Forelimb muscle (tissue), 1 donor: ENCODE measurements at regions not wholly inside any gene's neighbourhood (a gene's known extent, or its start where the extent isn't known, plus 50 kb on each side); places are given as distances from the start of the nearest gene placed in this dataset.
"Not testable (repeated sequence)": the region's sequence is repeated elsewhere in the genome, so short reads cannot be mapped to it uniquely, and the experiment has no call there.

Experiments
- DNase-seq: peaks from one replicate; pipeline ENCODE4 v3.0.0-alpha.2; 2013; ENCODE audit warnings: low read depth

DNA sequence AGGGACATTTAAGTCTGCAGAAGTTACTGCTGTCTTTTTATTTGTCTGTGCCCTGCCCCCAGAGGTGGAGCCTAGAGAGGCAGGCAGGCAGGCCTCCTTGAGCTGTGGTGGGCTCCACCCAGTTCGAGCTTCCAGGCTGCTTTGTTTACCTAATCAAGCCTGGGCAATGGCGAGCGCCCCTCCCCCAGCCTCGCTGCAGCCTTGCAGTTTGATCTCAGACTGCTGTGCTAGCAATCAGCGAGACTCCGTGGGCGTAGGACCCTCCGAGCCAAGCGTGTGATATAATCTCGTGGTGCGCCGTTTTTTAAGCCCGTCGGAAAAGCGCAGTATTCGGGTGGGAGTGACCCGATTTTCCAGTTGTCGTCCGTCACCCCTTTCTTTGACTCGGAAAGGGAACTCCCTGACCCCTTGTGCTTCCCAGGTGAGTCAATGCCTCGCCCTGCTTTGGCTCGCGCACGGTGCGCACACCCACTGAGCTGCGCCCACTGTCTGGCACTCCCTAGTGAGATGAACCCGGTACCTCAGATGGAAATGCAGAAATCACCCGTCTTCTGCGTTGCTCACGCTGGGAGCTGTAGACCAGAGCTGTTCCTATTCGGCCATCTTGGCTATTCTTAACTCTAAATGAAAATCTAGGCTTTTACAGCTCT, 244.0 kb upstream of the SPHKAP start:
- DNase-seq = not testable (repeated sequence)

DNA sequence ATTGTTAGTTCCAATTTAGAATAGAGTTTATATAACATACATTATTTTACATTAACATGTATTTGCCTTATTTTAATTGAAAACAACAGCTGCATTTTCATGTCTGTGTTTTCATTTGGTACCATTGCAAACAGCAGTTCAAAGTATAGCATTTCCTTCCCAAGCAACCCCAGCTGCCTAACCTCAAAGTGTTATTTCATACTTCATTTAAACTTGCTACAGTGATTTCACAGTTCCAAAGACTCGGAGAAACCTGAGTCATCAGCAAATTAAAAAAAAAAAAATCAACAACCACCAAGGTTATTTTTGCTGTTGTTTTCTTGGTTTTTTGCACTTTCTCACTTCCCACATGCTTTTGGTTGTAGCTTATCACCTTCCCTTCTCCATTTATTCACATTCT, 236.5 kb upstream of the SPHKAP start:
- DNase-seq = no peak

DNA sequence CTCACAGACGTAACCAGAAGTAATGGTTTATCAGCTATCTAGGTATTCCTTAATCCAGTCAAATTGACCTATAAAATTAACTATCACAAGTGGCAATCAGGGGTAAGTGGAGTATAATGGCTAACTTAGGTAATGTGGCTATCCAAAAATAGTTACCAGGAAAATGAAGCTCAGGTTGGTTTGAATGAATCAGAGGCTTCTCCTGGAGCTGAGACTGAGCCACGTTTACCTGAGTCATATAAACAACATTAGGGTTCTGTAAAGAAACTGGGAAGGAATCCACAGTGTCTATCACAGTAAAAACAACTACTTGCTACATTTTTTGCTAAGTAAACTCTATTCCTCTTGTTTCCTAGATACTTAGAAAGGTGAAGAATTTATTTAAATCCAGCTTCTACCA, 236.0 kb upstream of the SPHKAP start:
- no peak for DNase-seq

GRCh38 chr2:228410061-228410460, 228.6 kb upstream of the SPHKAP start:
- DNase-seq = no peak

GRCh38 chr2:228409493-228409892, 228.0 kb upstream of the SPHKAP start:
- no peak for DNase-seq

- no peak for DNase-seq
Observed at GRCh38 chr2:228408529-228409227, 227.2 kb upstream of the SPHKAP start.

DNA sequence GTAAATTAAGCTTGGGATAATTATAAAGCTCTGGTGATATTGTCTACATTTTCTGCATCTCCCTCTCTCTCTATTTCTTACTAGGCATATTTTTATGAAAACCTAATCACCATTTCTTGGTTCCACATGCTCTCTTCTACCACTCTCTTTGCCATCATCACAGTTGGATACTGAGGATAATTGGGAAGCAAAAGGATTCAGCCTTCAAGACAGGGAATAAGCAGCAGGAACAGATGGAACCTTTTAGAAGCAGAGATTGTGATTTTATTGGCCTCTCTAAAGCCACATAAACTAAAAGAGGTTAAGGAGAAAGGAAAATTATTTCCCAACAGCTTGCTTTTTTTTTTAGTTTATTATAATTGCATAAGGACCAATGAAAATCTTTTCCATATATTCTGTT, 226.3 kb upstream of the SPHKAP start:
- no peak for DNase-seq

DNA sequence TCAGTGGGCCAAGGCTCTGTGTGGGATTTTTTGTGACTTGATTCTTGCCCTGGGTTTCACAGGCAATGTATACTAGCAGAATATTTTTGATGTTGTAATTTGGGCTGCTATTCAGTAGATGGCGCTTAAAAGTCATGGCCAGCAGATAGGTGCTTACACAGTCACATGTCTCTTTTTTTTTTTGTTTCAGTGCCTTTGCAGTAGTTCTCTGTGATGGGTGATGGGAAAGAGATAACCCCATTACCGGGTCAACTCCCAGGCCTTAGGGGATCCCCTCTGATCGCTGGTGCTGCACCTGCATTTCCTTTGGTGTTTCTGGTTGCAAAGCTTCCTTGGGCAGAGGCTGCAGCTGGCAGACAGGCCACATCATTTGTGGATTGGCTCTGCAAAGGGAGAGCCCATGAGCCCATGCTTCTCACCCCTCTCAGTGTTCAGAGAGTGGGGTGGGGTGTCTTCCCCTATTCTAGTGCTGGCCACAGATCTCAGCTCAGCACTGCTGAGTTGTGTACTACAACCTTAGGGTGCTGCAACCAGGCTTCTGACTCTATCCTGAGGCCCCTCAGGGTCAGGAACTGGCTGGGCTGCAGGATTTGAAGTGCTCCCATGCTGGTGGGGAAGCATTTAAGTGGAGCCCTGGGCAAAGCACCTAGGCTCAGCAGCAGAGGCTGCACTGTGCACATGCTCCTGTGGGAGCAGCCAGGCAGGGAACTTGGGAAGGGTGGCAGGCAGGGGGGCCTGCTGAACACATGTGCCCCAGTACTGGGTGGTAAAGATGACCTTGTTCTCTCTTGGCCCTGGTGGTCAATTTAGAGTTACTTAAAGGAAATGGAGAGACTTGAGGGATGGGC, 219.8 kb upstream of the SPHKAP start:
- DNase-seq = no peak

DNA sequence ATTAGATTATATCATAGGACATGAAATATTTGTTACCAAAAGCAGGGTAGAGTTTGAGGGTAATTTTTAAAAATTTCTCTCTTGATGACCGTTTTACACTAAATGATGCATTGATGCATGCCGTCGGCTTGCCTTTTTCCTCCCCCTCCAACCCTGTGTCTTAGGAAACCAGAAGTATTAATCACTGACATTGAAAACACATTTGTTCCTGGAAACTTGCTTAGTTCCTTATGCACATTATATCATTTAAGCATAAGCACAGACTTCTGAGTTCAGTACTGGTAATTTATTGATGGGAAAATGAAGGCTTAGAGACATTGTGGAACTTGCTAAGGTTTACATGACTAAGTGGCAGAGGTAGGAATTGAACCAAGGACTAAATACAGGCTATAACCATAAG, 206.3 kb upstream of the SPHKAP start:
- no peak for DNase-seq

GRCh38 chr2:228378696-228379425, 197.4 kb upstream of the SPHKAP start:
- DNase-seq = no peak

GRCh38 chr2:228378233-228378632, 196.7 kb upstream of the SPHKAP start:
- DNase-seq = no peak

GRCh38 chr2:228377533-228377932, 196.0 kb upstream of the SPHKAP start:
- no peak for DNase-seq

- DNase-seq = no peak
Observed at GRCh38 chr2:228374741-228375140, 193.3 kb upstream of the SPHKAP start.

DNA sequence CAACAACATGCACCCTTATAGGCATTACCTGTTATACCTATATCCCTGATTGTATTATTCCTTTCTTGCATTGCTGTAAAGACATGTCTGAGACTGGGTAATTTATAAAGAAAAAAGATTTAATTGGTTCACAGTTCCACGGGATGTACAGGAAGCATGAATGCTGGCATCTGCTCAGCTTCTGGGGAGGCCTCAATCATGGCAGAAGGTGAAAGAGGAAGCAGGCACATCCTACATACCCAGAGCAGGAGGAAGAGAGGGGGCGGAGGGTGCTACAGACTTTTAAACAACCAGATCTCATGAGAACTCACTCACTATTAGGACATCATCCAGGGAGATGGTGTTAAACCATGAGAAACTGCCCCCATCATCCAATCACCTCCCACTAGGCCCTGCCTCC, 191.7 kb upstream of the SPHKAP start:
- DNase-seq = no peak

DNA sequence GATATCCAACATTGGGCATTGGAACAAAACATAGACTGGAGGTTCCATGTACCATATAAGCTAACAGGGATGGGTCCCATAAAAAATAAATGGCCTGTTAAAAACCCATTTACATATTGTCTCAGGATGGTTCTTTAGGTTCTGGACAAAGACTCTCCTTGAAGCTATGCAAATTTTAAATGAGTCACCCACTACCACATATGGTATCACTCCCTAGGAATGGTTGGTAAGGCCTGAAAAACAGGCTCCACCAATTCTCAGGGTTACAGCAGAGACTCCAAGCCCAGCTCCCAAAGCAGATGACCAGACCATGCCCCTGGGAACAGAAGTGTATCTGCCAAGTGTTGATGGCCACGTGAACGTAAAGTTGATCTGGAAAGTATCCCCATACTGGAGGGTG, 190.7 kb upstream of the SPHKAP start:
- no peak for DNase-seq

DNA sequence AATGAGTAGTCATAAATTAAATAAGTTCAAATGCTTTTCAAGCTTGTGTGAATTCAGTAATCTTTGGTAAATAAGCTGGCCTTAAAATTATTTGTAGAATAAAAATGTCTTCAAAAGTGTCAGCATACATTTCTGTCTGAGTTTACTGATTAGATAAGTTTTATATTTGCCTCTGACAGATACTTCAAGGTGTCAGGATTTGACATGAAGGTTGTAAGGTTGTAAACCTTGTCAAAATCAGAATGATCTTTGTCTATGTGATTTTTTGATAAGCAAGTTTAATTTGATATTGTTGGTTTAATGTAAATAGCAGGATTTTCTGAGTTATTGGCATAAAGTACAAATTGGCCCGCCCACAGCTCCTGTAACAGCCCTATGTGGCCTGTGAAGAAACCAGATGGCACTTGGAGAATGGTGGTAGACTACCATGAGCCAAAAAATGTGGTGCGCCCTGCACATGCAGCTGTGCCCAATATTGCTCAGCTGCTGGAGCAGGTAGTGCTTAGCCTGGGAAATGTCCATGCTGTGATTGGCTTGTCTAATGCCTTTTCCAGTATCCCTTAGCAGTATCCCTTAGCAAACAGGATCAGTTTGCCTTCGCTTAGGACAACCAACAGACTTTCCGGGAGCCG, 188.0 kb upstream of the SPHKAP start:
- DNase-seq = no peak

- no peak for DNase-seq
Observed at GRCh38 chr2:228367356-228367755, 185.9 kb upstream of the SPHKAP start.

DNA sequence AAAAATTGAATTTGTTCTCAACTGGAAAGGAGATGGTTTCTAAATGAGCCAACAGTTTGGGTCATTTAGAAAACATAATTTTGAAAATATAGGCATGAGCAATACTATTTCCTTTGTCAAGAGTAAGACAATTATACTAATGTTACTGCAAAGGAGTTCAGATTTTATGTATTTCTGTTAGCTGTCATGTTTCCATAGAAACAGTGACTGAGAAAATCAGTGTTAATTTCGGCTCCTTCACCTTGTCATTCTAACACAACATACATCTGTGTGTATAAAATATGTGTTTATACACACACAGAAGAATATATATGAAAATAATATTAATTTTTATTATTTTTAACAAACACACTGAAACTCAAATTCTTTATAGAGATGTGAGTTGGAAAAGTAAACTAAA, 178.0 kb upstream of the SPHKAP start:
- no peak for DNase-seq

GRCh38 chr2:228355897-228356296, 174.4 kb upstream of the SPHKAP start:
- DNase-seq = no peak

GRCh38 chr2:228352980-228353379, 171.5 kb upstream of the SPHKAP start:
- not testable (repeated sequence) for DNase-seq

DNA sequence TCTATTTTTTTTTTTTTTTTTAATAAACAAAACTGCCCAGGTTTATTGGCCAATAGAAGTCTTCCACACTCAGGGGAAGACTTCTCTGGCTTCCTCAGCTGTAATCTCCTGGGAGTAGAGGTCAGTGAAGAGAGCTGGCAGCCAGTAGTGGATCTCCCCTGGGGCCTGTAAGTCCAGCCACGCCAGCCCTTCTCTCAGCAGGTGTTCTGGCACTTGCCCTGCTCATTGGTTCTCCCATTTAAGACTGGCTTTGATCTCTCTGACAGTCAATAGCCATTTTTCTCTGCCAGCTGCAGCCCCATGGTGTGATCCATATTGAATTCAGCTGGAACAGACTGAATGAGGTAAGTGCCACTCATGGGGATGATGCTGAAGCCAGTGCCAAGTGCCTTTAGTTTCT, 170.6 kb upstream of the SPHKAP start:
- DNase-seq = no peak
